Suppressor macrophage treated with lipopolysaccharide for 1 hour (primary cell): ENCODE measurements at regions not wholly inside any gene's neighbourhood (a gene's known extent, or its start where the extent isn't known, plus 50 kb on each side); places are given as distances from the start of the nearest gene placed in this dataset.

Source experiments
- DNase-seq, 3 donors: peaks; one replicate each; pipeline ENCODE4 v3.0.0-alpha.2; 2020 to 2022

DNA sequence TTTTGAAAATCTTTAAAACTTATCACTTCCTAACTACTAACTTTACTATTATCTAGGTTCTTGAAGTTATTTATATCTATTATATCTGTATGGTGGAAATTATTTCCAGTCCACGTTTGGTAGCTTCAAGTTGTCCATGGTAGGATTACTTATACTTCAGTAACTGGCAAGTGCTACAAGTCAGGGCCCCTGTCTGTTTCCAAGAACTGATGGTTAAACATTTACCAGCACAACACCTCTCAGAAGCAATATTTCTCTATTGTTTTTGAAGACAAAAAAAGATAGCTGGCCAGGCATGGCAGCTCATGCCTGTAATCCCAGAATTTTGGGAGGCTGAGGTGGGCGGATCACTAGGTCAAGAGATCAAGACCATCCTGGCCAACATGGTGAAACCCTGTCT is 240.4 kb upstream of the RHOBTB1 start:
- DNase-seq = no peak

GRCh38 chr10:61183967-61184366 is 240.0 kb upstream of the RHOBTB1 start:
- DNase-seq = no peak

DNA sequence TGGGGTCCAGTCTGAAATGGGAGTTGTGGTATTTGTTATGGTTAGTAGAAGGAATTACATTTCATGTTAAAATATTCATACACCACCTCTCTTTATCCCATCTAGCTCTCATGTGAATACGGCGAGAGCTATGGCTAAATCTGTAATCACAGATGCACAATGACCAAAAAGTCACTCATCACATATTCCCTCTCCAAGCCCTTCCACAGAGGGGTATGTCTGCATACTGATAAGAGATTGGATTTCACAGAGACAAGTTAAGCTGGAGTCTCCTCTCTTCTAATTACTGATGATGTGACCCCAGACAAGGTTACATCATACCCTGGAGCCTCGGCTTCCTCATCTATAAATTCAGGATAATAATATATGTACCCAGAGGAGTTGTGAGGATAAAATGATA is 237.8 kb upstream of the RHOBTB1 start:
- DNase-seq = no peak

GRCh38 chr10:61179771-61180170 is 235.8 kb upstream of the RHOBTB1 start:
- DNase-seq = no peak

DNA sequence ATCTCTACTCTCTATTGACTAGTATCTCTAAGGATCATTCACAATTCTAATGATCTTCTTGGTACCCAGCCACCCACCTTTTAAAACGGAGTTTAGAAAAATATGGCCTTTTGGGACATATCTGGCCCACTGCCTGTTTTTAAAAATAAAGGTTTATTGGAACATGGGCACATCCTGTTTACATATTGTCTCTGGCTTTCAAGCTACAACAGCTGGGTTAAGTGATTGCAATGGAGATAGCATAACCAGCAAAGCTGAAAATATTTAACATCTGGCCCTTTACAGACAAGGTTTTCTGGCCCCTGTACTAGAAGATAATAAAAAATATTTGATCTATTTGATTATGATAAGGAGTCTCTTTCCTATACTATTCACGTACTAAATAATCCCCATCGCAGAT is 232.4 kb upstream of the RHOBTB1 start:
- no peak for DNase-seq

DNA sequence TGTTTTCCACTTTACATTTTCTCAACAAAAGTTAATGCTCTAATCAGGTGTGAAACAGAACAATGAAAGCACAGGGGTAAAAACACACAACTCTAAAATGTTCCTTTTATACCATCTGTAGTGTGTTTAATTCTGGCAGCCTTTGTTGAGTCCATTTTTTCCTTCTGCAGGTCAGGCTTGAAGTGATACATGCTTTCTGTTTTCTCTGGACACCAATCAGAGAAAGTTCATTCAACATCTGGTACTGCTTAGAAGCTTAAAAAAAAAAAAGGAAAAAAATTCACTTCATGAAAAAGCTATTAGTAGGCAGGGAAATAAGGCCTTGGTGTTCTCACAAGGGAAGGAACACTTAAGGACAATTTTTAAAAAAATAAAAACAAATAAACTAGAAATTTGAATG is 231.3 kb upstream of the RHOBTB1 start:
- no peak for DNase-seq

DNA sequence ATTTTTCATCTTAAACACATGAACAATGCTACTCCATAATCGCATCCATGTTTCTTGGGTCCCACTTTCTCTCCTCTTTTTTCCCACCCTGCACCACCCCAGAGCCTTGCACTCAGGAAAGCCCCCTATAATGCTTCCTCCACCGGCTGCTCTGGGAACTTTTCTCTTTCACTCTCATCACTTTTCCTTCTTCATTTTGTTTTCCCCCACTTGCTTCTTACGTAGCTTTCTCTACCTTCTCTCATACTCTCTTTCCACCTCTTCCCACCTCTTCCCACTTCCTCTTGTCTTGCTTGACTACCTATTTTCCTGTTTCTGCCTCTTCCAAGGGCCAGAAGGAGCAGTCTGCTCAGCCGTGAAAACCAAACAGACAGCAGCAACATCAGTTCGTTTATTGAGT is 229.5 kb upstream of the RHOBTB1 start:
- DNase-seq = no peak

GRCh38 chr10:61172182-61172926 is 228.4 kb upstream of the RHOBTB1 start:
- no peak for DNase-seq

DNA sequence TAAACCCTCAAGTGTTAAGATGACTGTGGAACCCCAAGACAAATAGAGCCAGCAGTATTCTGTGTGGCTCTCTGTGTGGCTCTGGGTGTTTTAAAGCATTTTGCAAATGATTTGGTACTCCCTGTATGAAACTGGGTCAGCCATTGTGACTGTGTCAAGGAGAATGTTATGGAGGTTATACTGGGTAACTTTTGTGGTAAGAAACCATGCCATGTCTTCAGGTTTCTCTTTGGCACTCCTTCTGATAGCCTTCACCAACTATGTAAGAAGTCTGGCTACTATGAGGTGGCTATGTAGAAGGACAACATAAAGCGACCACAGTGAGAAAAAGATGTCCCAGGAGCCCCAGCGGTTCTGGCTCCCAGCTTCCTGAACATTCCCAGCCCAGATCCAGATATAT is 226.6 kb upstream of the RHOBTB1 start:
- no peak for DNase-seq

DNA sequence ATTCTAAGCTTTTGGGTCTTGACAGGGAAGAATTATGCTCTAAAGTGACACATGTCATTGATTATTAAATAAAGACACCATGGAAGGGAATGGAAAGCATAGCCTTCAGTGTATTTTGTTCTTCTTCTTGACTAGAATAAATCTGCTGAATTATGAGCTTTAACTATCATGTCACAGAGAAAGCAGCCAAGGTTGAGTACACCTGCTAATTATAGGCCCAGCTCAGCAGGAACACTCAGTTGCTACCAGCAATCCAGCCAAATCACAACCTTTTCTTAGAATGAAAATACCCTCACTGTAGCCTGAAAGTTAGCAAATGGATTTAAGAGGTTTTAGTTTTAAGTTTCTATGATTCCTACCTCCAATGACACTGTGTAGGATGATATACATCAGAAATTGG is 225.3 kb upstream of the RHOBTB1 start:
- DNase-seq = no peak

DNA sequence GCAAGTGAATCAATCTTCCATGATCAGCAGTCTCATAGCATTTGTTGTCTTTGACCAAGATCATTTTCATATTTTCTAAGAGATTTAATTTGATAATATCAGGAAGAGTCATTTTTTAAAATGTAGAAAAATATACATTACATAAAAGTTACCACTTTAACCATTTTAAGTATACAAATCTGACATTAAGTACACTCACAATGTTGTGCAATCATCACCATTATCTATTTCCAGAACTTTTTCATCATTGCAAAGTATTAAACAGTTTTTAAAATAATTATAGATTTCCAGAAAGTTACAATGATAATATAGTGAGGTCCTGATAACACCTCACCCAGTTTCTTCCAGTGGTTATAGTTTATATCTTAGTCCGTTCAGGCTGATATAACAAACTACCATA is 222.5 kb upstream of the RHOBTB1 start:
- DNase-seq = no peak

DNA sequence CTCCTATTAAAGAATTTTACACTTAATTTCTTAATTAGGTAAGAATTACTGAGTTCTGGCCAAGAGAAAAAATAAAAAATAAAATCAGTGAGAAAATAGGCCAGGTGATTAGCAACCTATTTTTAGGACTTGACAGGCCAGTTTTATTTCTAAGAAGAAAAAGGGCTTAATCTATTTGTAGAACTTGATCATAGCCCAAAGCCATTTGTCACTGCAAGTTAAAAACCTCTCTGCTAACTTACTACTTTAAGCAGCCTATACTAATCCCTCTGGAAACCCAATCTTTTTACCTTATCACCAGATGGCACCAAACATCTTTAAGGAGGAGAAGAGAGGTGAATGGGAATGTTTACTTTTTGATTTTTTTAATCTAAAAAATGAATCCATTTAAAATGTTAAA is 222.1 kb upstream of the RHOBTB1 start:
- no peak for DNase-seq

- DNase-seq = peak in 1 of 3 donors; percentile 10
These were observed 220.6 kb upstream of the RHOBTB1 start for GRCh38 chr10:61164458-61165160.

- no peak for DNase-seq
These were observed 219.4 kb upstream of the RHOBTB1 start for GRCh38 chr10:61163403-61163802.

DNA sequence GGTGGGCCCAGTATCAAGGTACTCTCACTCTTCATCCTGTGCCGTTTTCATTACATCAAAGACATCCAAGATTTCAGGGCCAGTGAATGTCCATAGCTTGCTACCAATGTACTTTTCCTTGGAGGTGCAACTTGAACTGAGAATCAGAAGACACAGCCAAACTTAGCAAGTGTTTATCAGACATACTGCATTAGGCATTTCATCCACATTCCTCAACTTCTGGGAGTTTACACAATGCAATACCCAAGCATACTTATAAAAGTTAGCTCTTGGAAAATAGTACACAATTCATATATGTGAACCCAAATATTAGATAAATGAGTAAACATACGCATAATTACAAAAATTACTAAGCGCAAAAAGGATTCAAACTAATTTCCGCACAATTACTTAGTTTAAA is 216.3 kb upstream of the RHOBTB1 start:
- no peak for DNase-seq

- DNase-seq = no peak
These were observed 215.3 kb upstream of the RHOBTB1 start for GRCh38 chr10:61159253-61159652.

DNA sequence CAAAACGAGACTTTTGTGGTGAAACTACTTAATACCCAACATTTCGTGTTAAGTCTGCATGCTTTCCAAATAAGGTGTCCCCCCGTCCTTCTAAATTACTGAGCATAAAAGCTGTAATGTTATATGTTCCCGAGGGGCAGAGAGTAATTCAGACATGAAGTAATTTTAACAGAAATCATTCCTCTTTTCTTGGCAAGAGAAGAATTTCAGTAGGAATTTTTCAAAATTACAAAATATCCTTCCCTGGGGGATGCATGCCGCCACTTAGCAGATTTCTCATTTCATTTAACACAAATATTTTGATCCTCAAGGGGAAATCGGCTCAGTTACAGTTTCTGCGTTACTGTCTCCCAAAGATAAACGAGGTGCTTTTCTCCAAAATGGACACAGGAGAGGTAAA is 213.2 kb upstream of the RHOBTB1 start:
- DNase-seq = no peak

GRCh38 chr10:61153771-61154170 is 209.8 kb upstream of the RHOBTB1 start:
- DNase-seq = no peak

GRCh38 chr10:61151059-61151458 is 207.1 kb upstream of the RHOBTB1 start:
- DNase-seq = no peak

DNA sequence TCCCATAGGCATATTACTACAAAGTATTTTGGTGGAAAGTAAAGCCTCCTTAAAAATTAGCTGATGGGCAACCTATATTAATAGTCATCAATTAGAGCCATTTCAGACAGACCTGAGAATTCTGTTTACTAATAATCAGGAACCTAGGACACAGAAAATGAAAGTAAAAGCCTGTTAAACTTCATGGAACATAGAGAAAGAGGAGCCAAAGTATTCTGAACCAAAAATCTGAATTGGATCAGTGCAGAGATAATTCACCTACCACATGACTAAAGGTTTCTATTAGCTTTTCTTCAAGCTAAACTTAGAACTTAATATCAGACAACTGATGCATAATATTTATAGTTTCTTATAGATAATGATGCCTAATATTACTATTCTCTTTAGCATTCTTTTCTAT is 204.5 kb upstream of the RHOBTB1 start:
- DNase-seq = no peak

- DNase-seq = no peak
These were observed 199.0 kb upstream of the RHOBTB1 start for GRCh38 chr10:61142987-61143386.

DNA sequence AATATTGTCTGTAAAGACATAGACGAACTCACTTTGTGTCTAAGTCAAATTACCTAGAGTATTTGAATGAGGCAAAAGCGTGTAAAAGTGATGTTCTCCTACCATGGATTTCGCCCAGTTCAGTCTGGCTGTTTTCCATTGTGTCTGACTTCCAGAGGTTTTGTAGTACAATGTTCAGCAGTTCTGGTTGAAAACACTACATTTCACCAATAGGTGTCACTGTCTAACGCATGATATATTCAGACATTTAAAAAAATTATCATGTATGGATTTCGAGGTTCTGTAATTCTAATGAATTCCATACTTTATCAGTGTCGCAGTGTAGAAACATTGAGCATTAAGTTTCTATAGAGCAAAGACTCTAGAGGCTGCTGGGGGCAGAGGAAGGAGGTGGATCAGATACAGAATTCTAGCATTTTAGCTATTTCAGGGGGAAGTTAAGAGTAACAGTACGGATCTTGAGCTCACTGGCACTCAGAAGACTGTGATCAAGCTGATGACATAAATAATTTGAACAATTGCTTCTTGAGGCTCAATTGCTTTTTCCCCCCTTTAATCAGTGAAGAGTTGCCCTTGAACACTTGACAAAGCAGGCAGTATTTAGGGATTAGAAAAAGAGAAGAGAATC is 196.9 kb upstream of the RHOBTB1 start:
- peak; percentile 53 to 82 (median 56) for DNase-seq

DNA sequence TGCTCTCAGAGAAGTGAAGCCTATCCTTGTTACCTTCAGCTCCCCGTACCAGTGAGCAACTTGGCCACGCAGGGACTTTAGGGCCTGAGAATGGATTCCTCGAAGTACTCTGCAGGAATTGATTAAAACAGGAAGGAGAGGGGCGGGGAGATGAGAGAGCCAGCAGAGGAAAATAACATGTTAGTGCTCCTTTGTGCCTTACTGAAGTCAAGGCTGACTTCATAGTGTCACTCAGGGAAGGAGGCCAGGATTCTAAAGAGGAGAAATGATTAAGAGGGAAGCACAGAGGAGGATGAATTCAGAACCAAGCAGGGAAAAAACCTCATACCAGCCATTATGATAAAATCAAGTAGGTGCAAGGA is 195.6 kb upstream of the RHOBTB1 start:
- no peak for DNase-seq
